ENCODE measurements at regions not wholly inside any gene's neighbourhood (a gene's known extent, or its start where the extent isn't known, plus 50 kb on each side); places are given as distances from the start of the nearest gene placed in this dataset.

DNA sequence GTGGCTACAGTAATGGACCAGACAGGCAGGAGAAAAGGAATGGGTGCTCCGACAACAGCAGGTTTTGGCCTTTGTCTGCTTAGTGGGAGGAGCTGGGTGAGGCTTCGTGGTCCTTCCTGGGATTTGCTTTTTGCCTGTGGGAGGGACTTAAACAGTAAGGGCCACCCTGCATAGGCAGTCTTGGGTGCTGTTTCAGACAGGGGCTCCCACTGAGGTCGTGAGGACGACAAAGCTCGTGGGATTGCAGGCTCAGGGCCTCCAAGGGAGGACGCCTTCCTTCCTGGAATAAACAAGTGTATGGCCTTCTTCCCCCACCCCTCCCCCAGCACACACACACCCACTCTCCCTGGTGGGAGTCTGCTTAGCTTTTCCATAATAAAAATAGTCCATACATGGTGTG is 63.1 kb downstream of the FZD10 start:
- ChIA-PET CTCF (no interaction called here), POLR2A (no interaction called here)
- Histone ChIP-seq H3K9me3 (ENCODE audit: control extremely low read depth in 1 of 5, control insufficient read depth in 4 of 5, insufficient read depth in 2 of 5, low read depth in 1 of 5, low read length in 4 of 5) (peaks cover 0 to 11% (median 2%) of the 10 kb centered on the region in 5 experiments), H3K4me3 (ENCODE audit: control insufficient read depth in 1 of 7, extremely low read depth in 1 of 7, insufficient read depth in 4 of 7, low read depth in 2 of 7, low read length in 6 of 7) (no peak overlapping the region), H3K36me3 (ENCODE audit: control insufficient read depth in 4 of 4, insufficient read depth in 4 of 4, low read length in 3 of 4) (no peaks in the 10 kb centered on the region), H3K4me1 (ENCODE audit: control extremely low read depth in 1 of 4, control insufficient read depth in 4 of 4, insufficient read depth in 4 of 4, low read length in 3 of 4) (no peaks in the 10 kb centered on the region), H3K27ac (ENCODE audit: insufficient read depth in 1 of 2, low read depth in 1 of 2, low read length in 2 of 2, poor library complexity in 1 of 2, severe bottlenecking in 2 of 2) (no peak overlapping the region), H3K27me3 (replicated peaks in 2 of 5; ENCODE audit: control insufficient read depth in 4 of 5, insufficient read depth in 5 of 5, low read length in 4 of 5) (peaks cover 0 to 34% (median 6%) of the 10 kb centered on the region in 5 experiments)
- WGBS (ENCODE audit: insufficient coverage): 27% methylated on average over 5 of the region's 6 CpGs
- DNase-seq: no peak

GRCh38 chr12:130226126-130226525 is 63.9 kb downstream of the FZD10 start:
- DNase-seq: no peak
- H3K9me3 ChIP-seq (ENCODE audit: control extremely low read depth in 1 of 5, control insufficient read depth in 4 of 5, insufficient read depth in 2 of 5, low read depth in 1 of 5, low read length in 4 of 5): peaks cover 0 to 15% (median 4%) of the 10 kb centered on the region in 5 experiments
- H3K27ac ChIP-seq (ENCODE audit: insufficient read depth in 1 of 2, low read depth in 1 of 2, low read length in 2 of 2, poor library complexity in 1 of 2, severe bottlenecking in 2 of 2): no peak overlapping the region
- H3K4me3 ChIP-seq (ENCODE audit: control insufficient read depth in 1 of 7, extremely low read depth in 1 of 7, insufficient read depth in 4 of 7, low read depth in 2 of 7, low read length in 6 of 7): no peak overlapping the region
- H3K27me3 ChIP-seq (replicated peaks in 2 of 5; ENCODE audit: control insufficient read depth in 4 of 5, insufficient read depth in 5 of 5, low read length in 4 of 5): peaks cover 0 to 29% (median 6%) of the 10 kb centered on the region in 5 experiments
- no peaks in the 10 kb centered on the region for H3K36me3 ChIP-seq (ENCODE audit: control insufficient read depth in 4 of 4, insufficient read depth in 4 of 4, low read length in 3 of 4)
- 68% methylated on average over 6 of the region's 11 CpGs for WGBS (ENCODE audit: insufficient coverage)
- POLR2A ChIA-PET: no interaction called here
- H3K4me1 ChIP-seq (ENCODE audit: control extremely low read depth in 1 of 4, control insufficient read depth in 4 of 4, insufficient read depth in 4 of 4, low read length in 3 of 4): no peaks in the 10 kb centered on the region
- CTCF ChIA-PET: no interaction called here

DNA sequence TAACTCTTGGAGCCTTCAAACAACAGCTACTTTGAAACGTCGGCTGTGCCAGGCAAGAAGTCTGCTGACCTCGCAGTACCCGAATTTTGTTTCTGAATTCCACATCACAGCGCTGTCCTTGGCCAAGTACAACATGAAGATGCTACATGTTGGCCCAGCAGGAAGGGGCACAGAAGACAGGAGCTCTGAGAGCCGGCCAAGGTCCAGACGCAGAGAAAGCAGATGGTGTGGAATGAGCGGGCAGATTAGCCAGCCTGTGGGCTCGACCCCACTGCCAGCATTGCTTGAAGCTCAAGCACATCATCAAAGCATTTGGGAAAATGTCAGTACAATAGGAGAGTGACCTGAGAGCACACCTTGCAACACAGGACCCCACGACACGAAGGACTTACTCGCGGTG is 64.5 kb downstream of the FZD10 start:
- CTCF ChIA-PET: no interaction called here
- peaks cover 0 to 26% (median 4%) of the 10 kb centered on the region in 5 experiments for H3K27me3 ChIP-seq (replicated peaks in 2 of 5; ENCODE audit: control insufficient read depth in 4 of 5, insufficient read depth in 5 of 5, low read length in 4 of 5)
- no peaks in the 10 kb centered on the region for H3K4me1 ChIP-seq (ENCODE audit: control extremely low read depth in 1 of 4, control insufficient read depth in 4 of 4, insufficient read depth in 4 of 4, low read length in 3 of 4)
- H3K27ac ChIP-seq (ENCODE audit: insufficient read depth in 1 of 2, low read depth in 1 of 2, low read length in 2 of 2, poor library complexity in 1 of 2, severe bottlenecking in 2 of 2): no peak overlapping the region
- no peak overlapping the region for H3K4me3 ChIP-seq (ENCODE audit: control insufficient read depth in 1 of 7, extremely low read depth in 1 of 7, insufficient read depth in 4 of 7, low read depth in 2 of 7, low read length in 6 of 7)
- peaks cover 0 to 15% (median 4%) of the 10 kb centered on the region in 5 experiments for H3K9me3 ChIP-seq (ENCODE audit: control extremely low read depth in 1 of 5, control insufficient read depth in 4 of 5, insufficient read depth in 2 of 5, low read depth in 1 of 5, low read length in 4 of 5)
- H3K36me3 ChIP-seq (ENCODE audit: control insufficient read depth in 4 of 4, insufficient read depth in 4 of 4, low read length in 3 of 4): no peaks in the 10 kb centered on the region
- WGBS (ENCODE audit: insufficient coverage): 95% methylated on average over 12 of the region's 13 CpGs
- POLR2A ChIA-PET: no interaction called here
- DNase-seq: no peak

DNA sequence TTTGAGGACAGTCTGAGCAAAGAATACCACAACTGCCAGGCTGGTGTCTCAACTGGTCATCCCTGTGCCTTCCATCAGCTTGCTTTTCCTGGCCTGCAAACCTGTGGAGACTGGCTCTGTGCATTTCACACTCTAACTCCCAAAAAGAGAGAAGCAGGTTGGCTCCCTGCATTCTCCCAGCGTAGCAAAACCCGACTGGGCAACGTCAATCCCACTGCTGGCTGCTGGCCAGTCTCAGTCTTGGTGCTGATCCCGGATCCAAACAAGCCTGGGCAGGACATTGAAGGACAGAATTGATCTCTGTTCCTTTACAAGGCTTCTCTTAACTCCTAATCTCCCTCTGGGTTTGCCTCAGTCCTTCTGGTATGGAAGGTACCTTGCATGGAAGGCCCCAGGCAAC is 65.4 kb downstream of the FZD10 start:
- H3K36me3 ChIP-seq (ENCODE audit: control insufficient read depth in 4 of 4, insufficient read depth in 4 of 4, low read length in 3 of 4): no peaks in the 10 kb centered on the region
- ChIA-PET POLR2A (no interaction called here), CTCF (no interaction called here)
- WGBS (ENCODE audit: insufficient coverage): 67% methylated on average over 2 of the region's 4 CpGs
- DNase-seq: no peak
- H3K4me3 ChIP-seq (ENCODE audit: control insufficient read depth in 1 of 7, extremely low read depth in 1 of 7, insufficient read depth in 4 of 7, low read depth in 2 of 7, low read length in 6 of 7): no peak overlapping the region
- H3K4me1 ChIP-seq (ENCODE audit: control extremely low read depth in 1 of 4, control insufficient read depth in 4 of 4, insufficient read depth in 4 of 4, low read length in 3 of 4): no peaks in the 10 kb centered on the region
- peaks cover 0 to 15% (median 4%) of the 10 kb centered on the region in 5 experiments for H3K9me3 ChIP-seq (ENCODE audit: control extremely low read depth in 1 of 5, control insufficient read depth in 4 of 5, insufficient read depth in 2 of 5, low read depth in 1 of 5, low read length in 4 of 5)
- peaks cover 0 to 19% (median 4%) of the 10 kb centered on the region in 5 experiments for H3K27me3 ChIP-seq (replicated peaks in 2 of 5; ENCODE audit: control insufficient read depth in 4 of 5, insufficient read depth in 5 of 5, low read length in 4 of 5)
- H3K27ac ChIP-seq (ENCODE audit: insufficient read depth in 1 of 2, low read depth in 1 of 2, low read length in 2 of 2, poor library complexity in 1 of 2, severe bottlenecking in 2 of 2): no peak overlapping the region

DNA sequence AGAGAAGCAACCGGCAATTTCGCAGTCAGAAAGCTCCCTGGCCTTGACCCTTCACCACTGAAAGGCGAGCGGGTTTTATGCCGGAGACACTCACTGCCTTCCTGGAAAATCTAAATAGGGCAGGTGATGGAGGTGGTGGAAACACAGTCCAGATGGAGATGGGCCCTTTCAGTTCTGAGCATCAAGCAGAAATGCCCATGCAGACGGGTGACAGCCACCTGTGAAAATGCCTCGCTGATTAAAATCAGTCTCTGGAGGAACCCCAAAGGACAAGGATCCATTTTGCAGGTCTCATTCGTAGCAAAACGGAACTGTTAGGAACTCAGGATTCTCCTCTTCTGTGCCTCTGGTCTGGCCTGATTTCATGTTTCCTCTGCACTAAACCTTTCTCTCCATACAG is 74.2 kb downstream of the FZD10 start:
- Histone ChIP-seq H3K27ac (ENCODE audit: insufficient read depth in 1 of 2, low read depth in 1 of 2, low read length in 2 of 2, poor library complexity in 1 of 2, severe bottlenecking in 2 of 2) (no peak overlapping the region), H3K27me3 (replicated peaks in 2 of 5; ENCODE audit: control insufficient read depth in 4 of 5, insufficient read depth in 5 of 5, low read length in 4 of 5) (peaks cover 0 to 3% (median 0%) of the 10 kb centered on the region in 5 experiments), H3K4me1 (ENCODE audit: control extremely low read depth in 1 of 4, control insufficient read depth in 4 of 4, insufficient read depth in 4 of 4, low read length in 3 of 4) (no peaks in the 10 kb centered on the region), H3K4me3 (ENCODE audit: control insufficient read depth in 1 of 7, extremely low read depth in 1 of 7, insufficient read depth in 4 of 7, low read depth in 2 of 7, low read length in 6 of 7) (no peak overlapping the region), H3K36me3 (ENCODE audit: control insufficient read depth in 4 of 4, insufficient read depth in 4 of 4, low read length in 3 of 4) (no peaks in the 10 kb centered on the region), H3K9me3 (ENCODE audit: control extremely low read depth in 1 of 5, control insufficient read depth in 4 of 5, insufficient read depth in 2 of 5, low read depth in 1 of 5, low read length in 4 of 5) (peaks cover 0 to 7% (median 0%) of the 10 kb centered on the region in 5 experiments)
- WGBS (ENCODE audit: insufficient coverage): 90% methylated on average over 9 of the region's 9 CpGs
- ChIA-PET POLR2A (no interaction called here), CTCF (no interaction called here)
- DNase-seq: no peak

DNA sequence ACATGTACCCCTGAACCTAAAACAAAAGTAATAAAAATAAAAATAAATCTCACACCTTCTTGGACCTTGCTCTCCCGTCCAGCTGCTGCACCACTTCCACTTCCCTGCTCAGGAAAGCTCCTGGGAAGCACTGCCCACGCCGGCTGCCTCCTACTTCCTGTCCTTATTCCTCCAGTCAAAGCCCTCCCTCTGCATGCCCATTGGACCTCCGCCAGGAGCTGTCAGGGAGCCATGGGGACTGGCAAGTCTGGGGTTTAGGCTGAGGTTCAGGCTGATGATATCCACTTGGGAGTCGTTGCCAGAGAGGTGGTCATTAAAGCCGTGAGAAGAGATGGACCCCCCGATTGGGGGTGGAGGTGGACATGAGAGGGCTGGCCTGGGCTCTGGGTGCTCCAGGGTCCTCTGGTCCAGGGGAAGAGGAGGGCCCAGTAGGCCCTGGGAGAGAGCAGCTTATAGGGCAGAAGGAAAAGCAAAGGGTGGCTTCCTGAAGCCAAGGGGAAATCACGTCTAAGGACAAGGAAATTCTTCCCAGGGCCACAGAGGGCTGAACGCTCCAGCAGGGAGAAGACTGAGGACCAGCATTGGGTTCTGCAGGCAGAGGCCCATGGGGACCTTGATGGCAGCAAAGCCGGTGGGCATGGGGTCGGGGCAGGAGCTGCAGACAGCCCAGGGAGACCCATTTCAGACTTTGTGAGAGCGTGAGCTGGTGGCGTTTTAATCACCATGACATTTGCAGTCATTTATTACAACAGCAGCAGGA is 78.7 kb downstream of the FZD10 start:
- Histone ChIP-seq H3K27me3 (replicated peaks in 2 of 5; ENCODE audit: control insufficient read depth in 4 of 5, insufficient read depth in 5 of 5, low read length in 4 of 5) (peaks cover 0 to 3% (median 0%) of the 10 kb centered on the region in 5 experiments), H3K9me3 (ENCODE audit: control extremely low read depth in 1 of 5, control insufficient read depth in 4 of 5, insufficient read depth in 2 of 5, low read depth in 1 of 5, low read length in 4 of 5) (no peaks in the 10 kb centered on the region), H3K4me3 (ENCODE audit: control insufficient read depth in 1 of 7, extremely low read depth in 1 of 7, insufficient read depth in 4 of 7, low read depth in 2 of 7, low read length in 6 of 7) (no peak overlapping the region), H3K4me1 (ENCODE audit: control extremely low read depth in 1 of 4, control insufficient read depth in 4 of 4, insufficient read depth in 4 of 4, low read length in 3 of 4) (no peaks in the 10 kb centered on the region), H3K36me3 (ENCODE audit: control insufficient read depth in 4 of 4, insufficient read depth in 4 of 4, low read length in 3 of 4) (no peaks in the 10 kb centered on the region), H3K27ac (ENCODE audit: insufficient read depth in 1 of 2, low read depth in 1 of 2, low read length in 2 of 2, poor library complexity in 1 of 2, severe bottlenecking in 2 of 2) (no peak overlapping the region)
- 82% methylated on average over 9 of the region's 13 CpGs for whole genome bisulfite sequencing (ENCODE audit: insufficient coverage)
- CTCF ChIA-PET: no interaction called here
- no peak for DNase-seq
- POLR2A ChIA-PET: interaction anchor here (0.6 kb wide), 1 partner anchor 122 kb away, joined by 7 read pairs; no protein-coding TSS in a partner anchor

- Histone ChIP-seq H3K4me1 (ENCODE audit: control extremely low read depth in 1 of 4, control insufficient read depth in 4 of 4, insufficient read depth in 4 of 4, low read length in 3 of 4) (no peaks in the 10 kb centered on the region), H3K27me3 (replicated peaks in 2 of 5; ENCODE audit: control insufficient read depth in 4 of 5, insufficient read depth in 5 of 5, low read length in 4 of 5) (peaks cover 0 to 3% (median 0%) of the 10 kb centered on the region in 5 experiments), H3K4me3 (ENCODE audit: control insufficient read depth in 1 of 7, extremely low read depth in 1 of 7, insufficient read depth in 4 of 7, low read depth in 2 of 7, low read length in 6 of 7) (no peak overlapping the region), H3K27ac (ENCODE audit: insufficient read depth in 1 of 2, low read depth in 1 of 2, low read length in 2 of 2, poor library complexity in 1 of 2, severe bottlenecking in 2 of 2) (no peak overlapping the region), H3K36me3 (ENCODE audit: control insufficient read depth in 4 of 4, insufficient read depth in 4 of 4, low read length in 3 of 4) (no peaks in the 10 kb centered on the region), H3K9me3 (ENCODE audit: control extremely low read depth in 1 of 5, control insufficient read depth in 4 of 5, insufficient read depth in 2 of 5, low read depth in 1 of 5, low read length in 4 of 5) (no peaks in the 10 kb centered on the region)
- ChIA-PET POLR2A (no interaction called here), CTCF (no interaction called here)
- 91% methylated on average over 7 of the region's 7 CpGs for WGBS (ENCODE audit: insufficient coverage)
- no peak for DNase-seq
These were observed 80.2 kb downstream of the FZD10 start for GRCh38 chr12:130242506-130242905.
